ENCODE measurements at regions not wholly inside any gene's neighbourhood (a gene's known extent, or its start where the extent isn't known, plus 50 kb on each side); places are given as distances from the start of the nearest gene placed in this dataset.

DNA sequence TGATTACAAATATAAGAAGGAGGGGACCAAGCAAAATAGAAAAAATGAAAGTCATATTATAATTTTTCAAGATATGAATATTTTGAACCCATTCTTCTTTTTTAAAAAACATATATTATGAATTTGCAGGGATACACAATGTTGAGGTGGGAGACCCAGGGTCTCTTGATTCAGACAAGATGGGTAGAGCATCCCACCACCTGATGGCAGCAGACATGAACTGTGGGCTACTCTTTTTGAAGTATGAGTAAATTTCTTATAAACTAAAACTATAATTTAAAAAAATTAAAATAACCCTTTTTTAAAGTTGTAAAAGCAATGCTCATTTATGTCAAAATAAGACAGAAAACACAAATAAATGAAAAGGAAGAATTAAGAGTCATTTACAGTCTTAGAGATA lies 202.7 kb upstream of the PRICKLE1 start:
- TF ChIP-seq, protein P1, sequence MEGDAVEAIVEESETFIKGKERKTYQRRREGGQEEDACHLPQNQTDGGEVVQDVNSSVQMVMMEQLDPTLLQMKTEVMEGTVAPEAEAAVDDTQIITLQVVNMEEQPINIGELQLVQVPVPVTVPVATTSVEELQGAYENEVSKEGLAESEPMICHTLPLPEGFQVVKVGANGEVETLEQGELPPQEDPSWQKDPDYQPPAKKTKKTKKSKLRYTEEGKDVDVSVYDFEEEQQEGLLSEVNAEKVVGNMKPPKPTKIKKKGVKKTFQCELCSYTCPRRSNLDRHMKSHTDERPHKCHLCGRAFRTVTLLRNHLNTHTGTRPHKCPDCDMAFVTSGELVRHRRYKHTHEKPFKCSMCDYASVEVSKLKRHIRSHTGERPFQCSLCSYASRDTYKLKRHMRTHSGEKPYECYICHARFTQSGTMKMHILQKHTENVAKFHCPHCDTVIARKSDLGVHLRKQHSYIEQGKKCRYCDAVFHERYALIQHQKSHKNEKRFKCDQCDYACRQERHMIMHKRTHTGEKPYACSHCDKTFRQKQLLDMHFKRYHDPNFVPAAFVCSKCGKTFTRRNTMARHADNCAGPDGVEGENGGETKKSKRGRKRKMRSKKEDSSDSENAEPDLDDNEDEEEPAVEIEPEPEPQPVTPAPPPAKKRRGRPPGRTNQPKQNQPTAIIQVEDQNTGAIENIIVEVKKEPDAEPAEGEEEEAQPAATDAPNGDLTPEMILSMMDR (IDR thresholded peaks at IDR 0.05; ENCODE audit: insufficient read depth, low read depth, low read length): peak; percentile 4
- no peak for DNase-seq (ENCODE audit: low read depth)
- H3K4me3 ChIP-seq (ENCODE audit: low read depth, low read length): no peak overlapping the region

DNA sequence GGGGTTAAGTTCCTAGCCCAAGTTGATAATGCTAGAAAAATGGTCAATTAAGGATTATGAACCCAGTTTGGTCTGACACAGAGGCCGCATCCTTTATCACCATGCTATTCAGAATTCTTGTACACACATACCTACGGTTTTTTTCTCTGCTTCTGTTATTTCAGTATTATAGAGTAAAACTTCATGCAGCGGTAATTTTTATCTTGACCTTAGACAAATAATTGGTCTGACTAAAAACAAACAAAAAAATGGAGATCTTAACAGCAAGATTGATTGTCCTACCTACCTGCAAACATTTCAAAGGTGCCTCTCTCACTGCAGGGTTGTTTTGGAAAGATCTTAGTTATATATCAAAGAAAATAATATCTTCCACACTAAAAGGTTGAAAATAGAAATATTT lies 201.9 kb upstream of the PRICKLE1 start:
- no peak for DNase-seq (ENCODE audit: low read depth)
- TF ChIP-seq, protein P1 (IDR thresholded peaks at IDR 0.05; ENCODE audit: insufficient read depth, low read depth, low read length): no peak
- no peak overlapping the region for H3K4me3 ChIP-seq (ENCODE audit: low read depth, low read length)

DNA sequence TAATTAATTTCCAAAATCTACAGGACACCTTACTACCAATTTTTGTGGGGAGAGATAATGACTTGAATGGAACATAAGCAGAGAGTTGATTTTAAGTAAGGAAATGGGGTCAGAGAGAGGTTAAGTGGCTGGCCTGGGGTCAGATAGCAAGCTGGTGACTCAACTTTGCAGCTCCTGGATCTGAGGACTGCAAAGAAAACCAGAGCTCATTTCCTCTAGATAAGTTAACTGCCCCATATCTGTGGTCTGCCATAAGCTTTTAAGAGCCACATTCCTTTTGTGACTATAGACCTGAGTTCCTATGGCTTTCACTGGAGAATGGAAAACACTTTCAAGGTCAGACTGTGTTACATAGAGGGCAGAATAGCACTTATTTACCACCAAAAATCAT lies 201.2 kb upstream of the PRICKLE1 start:
- peak; percentile 88 for DNase-seq (ENCODE audit: low read depth)
- TF ChIP-seq, protein P1 (IDR thresholded peaks at IDR 0.05; ENCODE audit: insufficient read depth, low read depth, low read length): no peak
- no peak overlapping the region for H3K4me3 ChIP-seq (ENCODE audit: low read depth, low read length)

DNA sequence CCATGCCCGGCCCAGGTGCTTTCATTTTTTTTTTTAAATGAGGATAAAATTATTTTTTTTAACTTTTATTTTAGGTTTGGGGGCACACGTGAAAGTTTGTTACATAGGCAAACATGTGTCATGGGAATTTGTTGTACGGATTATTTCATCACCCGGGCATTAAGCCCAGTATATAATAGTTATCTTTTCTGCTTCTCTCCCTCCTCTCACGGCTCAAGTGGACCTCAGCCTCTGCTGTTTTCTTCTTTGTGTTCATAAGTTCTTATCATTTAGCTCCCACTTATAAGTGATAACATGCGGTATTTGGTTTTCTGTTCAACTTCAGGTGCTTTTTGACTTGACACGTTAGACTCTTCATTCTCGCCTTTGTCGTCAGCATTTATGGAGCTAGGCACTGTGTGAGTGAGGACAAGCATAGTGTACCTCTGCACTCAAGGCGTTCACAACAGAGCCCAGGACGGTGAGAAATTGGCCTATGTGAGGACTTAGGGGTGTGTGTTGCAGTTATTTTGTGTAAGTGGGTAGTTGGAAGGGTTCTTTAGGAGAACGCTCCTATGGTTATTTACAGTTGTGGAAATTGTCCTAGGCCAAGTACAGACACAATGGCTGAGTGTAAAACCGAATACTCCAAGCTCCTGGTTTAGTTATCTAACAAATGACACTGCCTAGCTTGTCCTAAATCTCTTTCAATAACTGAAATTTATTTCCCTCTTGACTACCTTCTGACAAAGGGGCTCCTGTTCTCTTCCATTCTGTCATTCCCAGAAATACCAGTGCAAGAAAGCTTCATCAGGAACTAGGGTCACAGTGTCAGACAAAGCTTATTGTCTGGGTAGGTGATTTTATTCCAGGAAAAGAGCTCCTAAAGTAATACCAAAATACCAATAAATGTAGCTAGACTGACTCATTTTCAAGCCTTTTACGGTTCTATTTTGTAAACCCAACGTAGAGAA lies 200.5 kb upstream of the PRICKLE1 start:
- TF ChIP-seq, protein P1 (IDR thresholded peaks at IDR 0.05; ENCODE audit: insufficient read depth, low read depth, low read length): no peak
- DNase-seq (ENCODE audit: low read depth): peak; percentile 21
- H3K4me3 ChIP-seq (ENCODE audit: low read depth, low read length): no peak overlapping the region

DNA sequence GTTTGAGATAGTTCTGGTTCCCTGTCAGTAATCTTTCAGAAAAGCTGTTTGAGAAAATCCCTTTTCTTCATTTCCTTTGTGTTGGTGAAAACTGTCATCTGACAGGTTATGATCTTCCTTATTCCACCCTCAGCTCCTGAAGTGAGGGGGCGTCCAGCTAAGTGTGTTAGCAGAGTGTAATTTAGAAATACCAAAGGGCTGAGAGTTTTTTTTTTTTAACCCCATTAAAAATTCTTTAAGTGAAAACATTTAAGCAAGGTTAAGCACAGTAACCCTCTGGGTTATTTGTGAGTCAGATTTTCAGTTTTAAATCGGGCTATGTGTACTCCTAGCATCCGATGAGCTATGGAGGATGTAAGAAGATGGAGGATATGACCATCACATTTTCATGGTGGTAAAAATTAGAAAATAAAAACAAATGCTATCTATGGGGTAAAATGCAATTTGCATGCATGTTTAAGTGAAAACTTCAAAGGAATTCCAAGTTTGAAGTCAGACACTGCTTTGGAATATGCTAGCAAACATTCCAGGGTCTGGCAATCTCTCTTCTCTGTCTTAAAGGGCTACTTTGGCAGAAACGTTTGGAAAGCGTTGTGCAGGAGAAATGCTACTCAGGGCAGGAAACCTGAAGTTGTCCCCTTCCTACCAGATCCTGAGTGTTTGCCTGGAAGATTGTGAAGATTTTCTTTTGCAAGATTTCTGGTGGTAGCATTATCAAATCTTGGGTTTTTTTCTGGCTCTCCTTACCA lies 197.0 kb upstream of the PRICKLE1 start:
- H3K4me3 ChIP-seq (ENCODE audit: low read depth, low read length): no peak overlapping the region
- TF ChIP-seq, protein P1 (IDR thresholded peaks at IDR 0.05; ENCODE audit: insufficient read depth, low read depth, low read length): no peak
- no peak for DNase-seq (ENCODE audit: low read depth)

DNA sequence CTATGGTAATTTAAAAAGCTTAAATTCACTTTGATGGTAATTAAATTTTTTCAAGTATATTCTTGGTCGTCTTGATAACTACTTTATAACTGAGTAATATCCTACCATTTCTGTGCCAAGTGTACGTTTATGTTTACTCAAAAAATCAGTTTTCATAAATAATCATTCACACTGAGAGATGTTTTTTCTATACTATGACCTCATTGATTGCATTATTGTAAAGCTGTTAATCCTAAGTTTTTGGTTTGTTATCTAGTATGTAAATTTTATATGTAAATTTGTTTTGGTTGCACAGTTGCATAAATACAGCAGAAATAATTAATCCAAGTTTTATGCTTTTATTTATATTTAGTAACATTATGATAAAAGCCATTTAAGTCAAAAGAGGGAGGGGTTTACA lies 196.4 kb upstream of the PRICKLE1 start:
- no peak for DNase-seq (ENCODE audit: low read depth)
- TF ChIP-seq, protein P1 (IDR thresholded peaks at IDR 0.05; ENCODE audit: insufficient read depth, low read depth, low read length): no peak
- no peak overlapping the region for H3K4me3 ChIP-seq (ENCODE audit: low read depth, low read length)

Measured in fibroblast of villous mesenchyme (primary cell).